Fibroblast of skin of left quadriceps (primary cell): ENCODE measurements at regions not wholly inside any gene's neighbourhood (a gene's known extent, or its start where the extent isn't known, plus 50 kb on each side); places are given as distances from the start of the nearest gene placed in this dataset.

Source experiments
- DNase-seq, 2 experiments: peaks; one replicate each; pipeline ENCODE4 v3.0.0-alpha.2; 2013; ENCODE audit warnings: low read depth in 2 of 2

- no peak for DNase-seq
Observed at GRCh38 chr21:33155422-33155821, 74.3 kb upstream of the IFNAR2 start.

GRCh38 chr21:33157303-33157702, 72.4 kb upstream of the IFNAR2 start:
- DNase-seq, result no peak

DNA sequence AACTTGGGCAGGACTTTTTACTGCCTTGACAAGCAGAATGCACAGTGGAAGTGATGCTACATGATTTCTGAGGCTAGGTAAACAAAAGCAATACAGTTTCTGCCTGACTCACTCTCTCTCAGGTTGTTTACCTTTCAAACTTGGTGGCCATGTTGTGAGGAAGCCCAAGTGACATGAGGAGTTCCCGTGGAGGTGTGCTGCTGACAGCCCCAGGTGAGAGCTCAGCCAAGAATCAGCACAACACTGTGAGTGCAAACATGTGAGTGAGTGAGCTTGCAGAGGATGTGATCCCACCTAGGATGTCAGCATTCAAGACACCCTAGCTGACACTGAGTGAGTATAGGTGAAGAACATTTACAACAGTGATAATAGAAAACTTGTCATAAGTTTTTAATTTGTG, 71.1 kb upstream of the IFNAR2 start:
- DNase-seq, result no peak

DNA sequence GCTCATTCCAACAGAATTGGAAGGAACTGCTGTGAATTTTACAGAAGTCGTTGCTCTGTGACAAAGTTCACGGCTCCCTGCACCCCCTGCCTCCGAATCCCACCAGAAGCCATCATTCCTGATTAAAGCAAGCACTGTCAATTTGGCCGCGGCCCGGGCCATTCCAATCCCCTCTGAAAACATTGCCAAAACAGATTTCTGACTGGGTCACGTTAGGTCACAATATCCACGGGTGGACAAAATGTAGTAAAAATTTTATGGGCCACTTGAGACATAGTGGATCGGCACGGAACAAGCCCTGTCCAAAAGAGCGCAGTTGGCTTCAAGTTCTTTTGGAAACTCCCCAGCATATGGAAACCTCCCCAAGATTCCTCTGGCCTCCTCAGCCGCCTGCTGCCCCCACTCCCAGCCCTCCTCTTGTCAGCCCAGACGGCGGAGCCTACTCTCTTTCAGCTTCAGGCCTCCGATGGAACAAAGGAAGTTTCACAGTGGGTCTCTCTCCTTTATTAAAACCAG, 67.2 kb upstream of the IFNAR2 start:
- no peak for DNase-seq

DNA sequence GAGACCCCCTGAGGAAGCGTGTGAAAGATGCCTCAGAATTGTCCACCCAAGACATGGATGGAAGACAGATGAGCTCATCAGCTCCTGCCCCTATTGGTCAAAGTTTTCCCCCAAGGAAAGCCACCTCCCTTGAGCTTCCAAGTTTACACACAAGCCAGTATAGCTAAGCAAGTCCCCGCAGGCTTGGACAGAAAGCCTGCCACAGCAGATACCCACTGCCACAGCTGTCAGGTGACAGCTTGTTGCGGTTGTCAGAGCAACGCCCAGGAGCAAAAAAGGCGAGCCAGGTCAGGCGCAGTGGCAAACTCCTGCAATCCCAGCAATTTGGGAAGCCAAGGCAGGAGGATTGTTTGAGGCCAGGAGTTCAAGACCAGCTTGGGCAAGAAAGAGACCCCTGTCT, 60.9 kb upstream of the IFNAR2 start:
- DNase-seq, result no peak

DNA sequence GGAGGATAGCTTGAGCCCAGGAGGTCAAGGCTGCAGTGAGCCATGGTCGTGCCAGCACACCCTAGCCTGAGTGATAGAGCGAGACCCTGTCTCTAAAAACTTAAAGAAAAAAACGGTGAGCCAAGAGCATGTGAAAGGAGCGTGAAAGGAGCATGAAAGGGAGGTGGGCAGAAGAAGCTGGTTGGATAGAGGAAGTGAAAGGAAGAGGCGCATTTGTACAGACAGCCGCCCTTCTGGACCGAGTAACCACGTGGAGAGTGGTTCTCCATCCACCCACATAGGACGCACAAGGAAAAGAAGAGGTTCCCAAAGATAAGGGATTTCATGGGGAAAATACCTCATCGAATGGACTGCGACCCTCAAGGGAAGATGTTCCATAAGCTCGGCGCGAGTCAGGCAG, 60.4 kb upstream of the IFNAR2 start:
- no peak for DNase-seq

GRCh38 chr21:33171616-33172169, 58.0 kb upstream of the IFNAR2 start:
- DNase-seq, result no peak

DNA sequence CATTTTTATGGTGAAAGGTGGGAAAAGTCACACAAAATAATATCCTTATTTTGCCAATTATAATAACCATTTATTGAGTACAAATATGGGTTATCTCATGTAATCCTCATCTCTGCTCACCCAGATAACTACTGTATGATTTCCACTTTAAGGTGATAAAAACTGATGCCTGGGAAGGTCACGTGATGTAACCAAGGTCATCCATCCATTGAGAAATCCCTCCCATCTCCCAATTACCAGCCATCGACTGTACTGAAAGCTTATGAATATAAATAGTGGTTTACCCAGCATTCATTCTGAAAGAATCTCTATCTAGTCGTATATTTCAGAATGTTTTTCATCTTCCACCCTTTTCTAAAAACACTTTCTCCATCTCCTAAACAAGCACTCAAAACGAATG, 55.0 kb upstream of the IFNAR2 start:
- no peak for DNase-seq
